Dedifferentiated amniotic fluid mesenchymal stem cell (primary cell): ENCODE measurements at regions not wholly inside any gene's neighbourhood (a gene's known extent, or its start where the extent isn't known, plus 50 kb on each side); places are given as distances from the start of the nearest gene placed in this dataset.
"Not testable (repeated sequence)": the region's sequence is repeated elsewhere in the genome, so short reads cannot be mapped to it uniquely, and the experiment has no call there.

ENCODE experiments used
- DNase-seq: peaks from one replicate; pipeline ENCODE4 v3.0.0-alpha.2; 2016; ENCODE audit errors: extremely low spot score

GRCh38 chr5:142259758-142260157, 65.1 kb downstream of the SPRY4 start:
- DNase-seq = no peak

- DNase-seq = no peak
Observed at GRCh38 chr5:142255831-142256230, 69.0 kb downstream of the SPRY4 start.

- no peak for DNase-seq
Observed at GRCh38 chr5:142254431-142254830, 70.4 kb downstream of the SPRY4 start.

DNA sequence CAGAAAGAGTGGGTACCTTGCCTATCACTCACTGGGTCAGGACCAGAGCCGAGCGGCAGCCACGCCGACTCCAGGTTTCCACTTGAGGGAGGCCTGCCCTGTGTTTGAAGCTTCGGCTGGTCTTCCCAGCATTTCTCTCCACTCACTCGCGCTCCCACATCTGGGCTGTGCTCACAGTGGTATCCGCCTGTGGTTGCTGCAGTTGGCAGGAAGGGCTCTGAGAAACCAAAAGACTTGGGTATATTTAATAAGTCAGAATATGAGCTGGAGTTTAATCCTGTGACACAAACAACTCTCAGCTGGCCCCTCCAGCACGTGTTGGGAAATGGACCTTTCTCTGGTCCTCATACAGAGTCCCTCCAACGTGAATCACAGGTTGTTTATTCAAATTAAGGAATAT, 70.9 kb downstream of the SPRY4 start:
- DNase-seq = no peak

GRCh38 chr5:142250119-142250518, 74.7 kb downstream of the SPRY4 start:
- no peak for DNase-seq

DNA sequence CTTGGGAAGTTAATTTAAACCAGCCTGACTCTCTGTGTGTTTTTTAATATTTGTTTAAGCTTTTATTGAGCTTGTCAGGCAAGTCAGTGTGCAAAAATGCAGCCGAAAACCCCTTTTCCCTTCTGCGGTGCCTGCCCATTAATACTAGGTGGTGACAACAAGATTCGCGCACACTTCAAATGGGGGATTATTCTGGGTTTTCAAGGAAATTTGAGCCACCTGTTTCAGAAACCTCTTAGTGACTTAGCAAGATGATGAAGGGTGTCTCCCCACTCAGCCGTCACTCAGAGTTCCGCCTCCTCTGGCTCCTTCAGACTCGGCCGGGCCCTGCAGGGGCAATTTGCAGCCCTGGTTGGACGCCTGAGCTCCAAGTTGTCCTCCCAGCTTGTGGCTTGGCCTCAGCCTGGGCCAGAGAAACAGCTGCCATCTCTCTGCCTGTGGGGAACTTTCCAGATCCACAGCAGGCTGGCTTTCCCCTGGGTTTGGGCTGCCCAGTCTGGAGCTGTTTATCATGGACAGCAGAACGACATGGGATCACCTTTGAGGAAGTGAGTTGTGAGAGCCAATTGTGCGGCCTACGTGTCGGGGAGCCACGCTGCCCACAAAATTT, 75.9 kb downstream of the SPRY4 start:
- no peak for DNase-seq

DNA sequence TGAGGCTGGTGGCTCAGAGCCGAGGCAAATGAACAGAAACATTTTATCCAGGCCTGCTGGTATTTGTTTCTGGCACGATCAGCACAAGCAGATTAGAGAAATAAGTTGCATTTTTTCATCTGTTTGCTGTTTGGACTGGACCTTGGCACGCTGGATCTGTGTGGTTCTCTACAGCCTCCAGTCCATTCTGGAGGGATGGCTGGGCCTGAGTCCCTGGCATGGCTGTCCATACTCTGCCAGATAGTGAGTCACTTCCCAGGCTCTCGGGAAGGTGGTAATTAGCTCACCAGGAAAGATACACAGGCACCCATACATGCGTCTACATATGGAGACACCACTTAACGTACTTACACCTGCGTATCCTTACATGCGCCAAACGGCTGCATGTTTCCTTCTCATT, 78.6 kb downstream of the SPRY4 start:
- DNase-seq = peak; percentile 62

- DNase-seq = no peak
Observed at GRCh38 chr5:142245786-142246185, 79.0 kb downstream of the SPRY4 start.

DNA sequence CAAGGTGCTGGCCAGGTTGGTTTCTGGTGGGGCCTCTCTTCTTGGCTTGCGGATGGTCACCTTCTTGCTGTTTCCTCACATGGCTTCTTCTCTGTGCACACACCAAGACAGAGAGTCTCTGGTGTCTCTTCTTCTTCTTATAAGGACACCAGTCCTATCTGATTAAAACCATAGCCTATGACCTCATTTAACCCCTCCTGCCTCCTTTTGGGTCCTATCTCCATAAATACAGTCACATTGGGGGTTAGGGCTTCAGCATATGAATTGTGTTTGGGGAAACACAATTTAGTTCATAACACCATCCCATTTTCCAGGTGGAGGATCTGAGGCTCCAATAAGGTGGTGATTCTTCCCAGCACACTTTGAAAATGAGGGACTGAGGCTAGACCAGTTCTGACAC, 80.4 kb downstream of the SPRY4 start:
- DNase-seq = no peak

DNA sequence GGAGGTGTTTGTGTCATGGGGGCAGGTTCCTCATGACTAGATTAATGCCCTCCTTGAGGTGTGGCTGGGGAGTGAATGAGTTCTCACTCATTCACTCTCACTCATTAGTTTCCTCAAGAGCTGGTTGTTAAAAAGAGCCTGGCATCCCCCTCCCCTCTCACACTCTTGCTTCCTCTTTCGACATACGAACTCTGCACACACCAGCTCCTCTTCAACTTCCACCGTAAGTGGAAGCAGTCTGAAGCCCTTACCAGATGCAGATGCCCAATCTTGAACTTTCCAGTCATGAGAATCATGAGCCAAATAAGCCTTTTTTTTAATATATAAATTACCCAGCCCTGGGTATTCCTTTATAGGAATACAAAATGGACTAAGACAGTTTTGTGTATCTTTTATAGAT, 82.5 kb downstream of the SPRY4 start:
- DNase-seq = no peak

DNA sequence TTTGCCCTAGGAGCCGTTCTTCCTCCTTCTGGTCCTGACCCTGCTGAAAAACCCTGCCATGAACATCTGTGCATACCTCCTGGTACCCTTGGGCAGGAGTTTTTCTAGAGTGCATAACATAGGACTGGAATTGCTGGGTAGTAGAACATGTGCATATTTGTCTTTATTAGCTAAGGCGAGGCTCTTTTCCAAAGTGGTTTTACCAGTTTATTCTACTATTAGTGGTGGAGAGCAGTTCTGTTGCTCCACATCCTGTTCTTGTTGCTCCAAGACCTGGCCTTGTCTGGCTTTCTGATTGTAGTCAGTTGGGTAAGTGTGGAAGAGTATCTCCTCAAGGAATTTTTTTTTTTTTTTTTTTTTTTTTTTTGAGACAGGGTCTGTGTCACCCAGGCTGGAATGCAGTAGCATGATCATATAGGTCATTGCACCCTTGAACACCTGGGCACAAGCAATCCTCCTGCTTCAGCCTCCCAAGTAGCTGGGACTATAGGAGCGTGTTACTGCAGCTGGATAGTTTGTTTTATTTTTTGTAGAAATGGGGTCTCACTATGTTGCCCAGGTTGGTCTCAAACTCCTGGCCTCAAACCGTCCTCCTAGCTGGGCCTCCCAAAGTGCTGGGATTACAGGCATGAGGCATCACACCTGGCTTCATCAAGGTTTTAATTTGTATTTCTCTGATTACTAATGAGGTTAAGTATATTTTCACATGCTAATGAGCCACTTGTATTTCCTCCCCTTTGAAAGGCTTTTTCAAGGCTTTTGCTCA, 85.2 kb downstream of the SPRY4 start:
- no peak for DNase-seq

DNA sequence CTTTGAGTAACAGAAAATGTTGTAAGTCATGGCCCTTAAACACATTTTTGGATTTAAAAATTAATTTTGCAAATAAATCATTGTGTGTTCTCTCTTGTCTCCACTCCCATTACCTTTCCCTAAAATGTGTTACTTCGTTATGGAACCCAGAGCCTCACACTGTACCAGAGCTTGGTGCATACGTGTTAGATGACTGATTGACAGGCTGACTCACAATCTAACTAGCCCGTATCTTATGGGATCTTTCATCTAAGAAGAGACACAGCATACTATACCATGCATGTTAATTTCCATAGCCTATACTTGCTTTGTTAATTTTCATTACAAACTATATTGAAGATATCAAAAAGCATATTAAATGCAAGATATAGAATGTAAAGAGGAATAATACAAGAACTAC, 87.1 kb downstream of the SPRY4 start:
- DNase-seq = no peak

DNA sequence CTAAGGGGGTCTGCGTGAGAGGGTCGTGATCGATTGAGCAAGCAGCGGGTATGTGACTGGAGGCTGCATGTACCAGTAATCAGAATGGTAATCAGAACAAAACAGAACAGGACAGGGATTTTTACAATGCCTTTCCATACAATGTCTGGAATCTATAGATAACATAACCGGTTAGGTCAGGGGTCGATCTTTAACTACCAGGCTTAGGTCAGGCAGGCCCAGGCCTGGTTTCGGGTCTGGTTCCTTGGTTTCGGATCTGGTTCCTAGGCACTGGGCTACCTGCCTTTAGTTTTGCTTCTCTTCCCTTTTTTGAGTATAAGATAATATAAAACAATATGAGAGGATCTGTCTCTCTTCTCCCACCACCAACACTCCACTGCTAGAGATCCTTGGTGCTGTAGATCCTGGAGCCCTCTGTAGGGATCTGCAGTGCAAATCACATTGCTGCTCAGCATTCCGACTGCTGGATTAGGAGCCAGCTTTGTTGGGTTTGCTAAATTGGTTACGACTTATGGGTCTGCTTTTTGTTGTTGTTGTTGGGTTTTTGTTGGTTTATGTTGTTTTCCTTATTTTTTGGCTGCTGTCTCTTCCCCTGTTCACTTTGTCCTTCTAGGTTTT, 88.0 kb downstream of the SPRY4 start:
- DNase-seq = not testable (repeated sequence)

GRCh38 chr5:142235870-142236672, 88.8 kb downstream of the SPRY4 start:
- no peak for DNase-seq

- DNase-seq = no peak
Observed at GRCh38 chr5:142235050-142235797, 89.6 kb downstream of the SPRY4 start.

- DNase-seq = no peak
Observed at GRCh38 chr5:142233083-142234032, 91.5 kb downstream of the SPRY4 start.

DNA sequence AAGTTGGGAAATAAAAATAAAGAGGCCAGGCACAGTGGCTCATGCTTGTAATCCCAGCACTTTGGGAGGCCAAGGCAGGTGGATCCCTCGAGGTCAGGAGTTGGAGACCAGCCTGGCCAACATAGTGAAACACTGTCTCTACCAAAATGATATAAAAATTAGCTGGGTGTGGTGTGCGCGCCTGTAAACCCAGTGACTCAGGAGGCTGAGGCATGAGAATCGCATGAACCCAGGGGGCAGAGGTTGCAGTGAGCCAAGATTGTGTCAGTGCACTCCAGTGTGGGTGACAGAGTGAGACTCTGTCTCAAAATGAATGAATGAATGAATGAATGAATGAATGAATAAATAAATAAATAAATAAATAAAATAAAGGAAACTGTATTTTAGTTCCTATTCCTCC, 93.9 kb downstream of the SPRY4 start:
- DNase-seq = not testable (repeated sequence)

DNA sequence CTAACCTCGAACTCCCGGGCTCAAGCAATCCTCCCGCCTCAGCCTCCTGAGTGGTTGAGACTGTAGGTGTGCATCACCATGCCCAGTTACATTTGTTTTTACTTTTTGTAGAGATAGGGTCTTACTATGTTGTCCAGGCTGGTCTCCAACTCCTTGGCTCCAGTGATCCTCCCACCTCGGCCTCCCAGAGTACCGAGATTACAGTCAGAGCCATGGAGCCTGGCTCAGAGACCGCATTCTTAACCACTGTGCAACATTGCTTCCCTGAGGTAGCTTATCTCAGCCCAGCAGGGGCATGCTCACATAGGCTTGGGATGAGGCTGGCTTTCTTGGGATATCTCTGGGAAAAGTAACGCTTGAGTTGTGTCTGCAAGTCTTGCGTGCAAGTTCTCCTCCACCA, 99.7 kb downstream of the SPRY4 start:
- DNase-seq = no peak

DNA sequence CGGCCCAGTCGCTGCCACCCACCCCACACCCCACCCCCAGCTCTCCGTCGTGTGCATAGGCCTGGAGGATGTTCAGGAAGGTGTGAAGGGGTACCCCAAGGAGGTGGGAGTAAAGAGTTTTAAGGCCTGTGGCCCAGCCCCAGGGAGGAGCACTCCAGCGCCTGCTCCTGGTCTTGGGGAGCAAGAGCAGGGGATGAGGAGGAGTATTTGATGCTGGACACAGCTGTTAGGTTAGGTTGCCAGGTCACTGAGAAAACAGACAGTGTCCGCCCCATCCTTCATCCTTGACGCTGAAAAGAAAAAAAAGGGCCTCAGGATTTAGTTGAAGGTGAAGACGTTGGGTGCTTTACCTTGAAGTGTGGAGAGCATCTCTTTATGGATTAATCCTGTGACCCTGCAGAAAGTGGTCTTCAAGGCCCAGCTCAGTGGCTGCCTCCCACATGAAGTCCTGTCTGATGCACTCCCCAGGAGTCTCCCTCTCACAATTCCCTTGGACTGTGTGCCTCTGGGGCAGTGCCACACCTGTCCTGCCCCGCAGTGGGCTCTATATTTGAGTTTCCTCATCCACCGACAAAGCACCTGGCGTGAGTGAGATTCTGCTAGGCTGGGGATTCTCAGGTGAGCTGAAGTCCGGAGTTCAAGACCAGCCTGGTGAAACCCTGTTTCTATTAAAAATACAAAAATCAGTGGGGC, 101.8 kb downstream of the SPRY4 start:
- no peak for DNase-seq
